ENCODE measurements at regions not wholly inside any gene's neighbourhood (a gene's known extent, or its start where the extent isn't known, plus 50 kb on each side); places are given as distances from the start of the nearest gene placed in this dataset.

DNA sequence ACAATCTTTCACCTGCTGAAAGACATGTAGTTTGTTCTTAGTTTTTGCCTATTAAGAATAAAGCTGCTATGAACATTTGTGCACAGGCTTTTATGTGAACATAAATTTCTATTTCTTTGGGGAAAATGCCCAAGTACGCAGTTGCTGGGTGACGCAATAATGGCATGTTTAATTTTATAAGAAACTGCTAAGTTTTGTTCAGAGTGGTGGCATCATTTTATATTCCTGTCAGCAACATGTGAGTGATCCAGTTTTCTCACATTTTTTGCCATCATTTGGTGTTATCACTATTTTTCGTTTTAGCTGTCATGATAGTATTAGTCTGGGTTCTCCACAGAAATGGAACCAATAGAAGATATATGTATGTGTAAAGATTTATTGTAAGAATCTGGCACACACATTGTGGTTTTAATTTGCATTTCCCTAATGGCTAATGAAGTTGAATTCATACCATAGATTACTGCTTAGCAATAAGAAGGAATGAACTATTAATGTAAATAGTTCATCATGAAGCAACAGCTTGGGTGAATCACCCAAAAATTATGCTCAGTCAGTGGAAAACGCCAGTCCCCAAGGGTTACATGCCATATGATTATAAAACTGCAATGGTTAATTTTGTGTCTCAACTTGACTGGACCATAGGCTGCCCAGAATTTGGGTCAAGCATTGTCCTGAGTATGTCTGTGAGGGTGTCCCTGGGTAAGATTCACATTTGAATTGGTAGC is 358.6 kb downstream of the MSX2 start:
- ATAC-seq (ENCODE audit: insufficient number of reproducible peaks, low FRiP score, low read depth) (no peak), DNase-seq (ENCODE audit: low spot score) (no peak)
- no peaks in the 10 kb centered on the region for H3K9me3 ChIP-seq
- H3K27ac ChIP-seq: no peak overlapping the region
- H3K4me3 ChIP-seq: no peak overlapping the region
- no peaks in the 10 kb centered on the region for H3K4me1 ChIP-seq (ENCODE audit: control insufficient read depth in 1 of 2, low read depth in 2 of 2)
- TF ChIP-seq, protein P1, sequence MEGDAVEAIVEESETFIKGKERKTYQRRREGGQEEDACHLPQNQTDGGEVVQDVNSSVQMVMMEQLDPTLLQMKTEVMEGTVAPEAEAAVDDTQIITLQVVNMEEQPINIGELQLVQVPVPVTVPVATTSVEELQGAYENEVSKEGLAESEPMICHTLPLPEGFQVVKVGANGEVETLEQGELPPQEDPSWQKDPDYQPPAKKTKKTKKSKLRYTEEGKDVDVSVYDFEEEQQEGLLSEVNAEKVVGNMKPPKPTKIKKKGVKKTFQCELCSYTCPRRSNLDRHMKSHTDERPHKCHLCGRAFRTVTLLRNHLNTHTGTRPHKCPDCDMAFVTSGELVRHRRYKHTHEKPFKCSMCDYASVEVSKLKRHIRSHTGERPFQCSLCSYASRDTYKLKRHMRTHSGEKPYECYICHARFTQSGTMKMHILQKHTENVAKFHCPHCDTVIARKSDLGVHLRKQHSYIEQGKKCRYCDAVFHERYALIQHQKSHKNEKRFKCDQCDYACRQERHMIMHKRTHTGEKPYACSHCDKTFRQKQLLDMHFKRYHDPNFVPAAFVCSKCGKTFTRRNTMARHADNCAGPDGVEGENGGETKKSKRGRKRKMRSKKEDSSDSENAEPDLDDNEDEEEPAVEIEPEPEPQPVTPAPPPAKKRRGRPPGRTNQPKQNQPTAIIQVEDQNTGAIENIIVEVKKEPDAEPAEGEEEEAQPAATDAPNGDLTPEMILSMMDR (IDR thresholded peaks at IDR 0.05): no peak
- H3K36me3 ChIP-seq: no peaks in the 10 kb centered on the region
- no peaks in the 10 kb centered on the region for H3K27me3 ChIP-seq (replicated peaks; ENCODE audit: insufficient read depth)

- H3K9me3 ChIP-seq: no peaks in the 10 kb centered on the region
- H3K27ac ChIP-seq: no peak overlapping the region
- no peaks in the 10 kb centered on the region for H3K27me3 ChIP-seq (replicated peaks; ENCODE audit: insufficient read depth)
- no peak overlapping the region for H3K4me3 ChIP-seq
- no peaks in the 10 kb centered on the region for H3K4me1 ChIP-seq (ENCODE audit: control insufficient read depth in 1 of 2, low read depth in 2 of 2)
- TF ChIP-seq, protein P1 (IDR thresholded peaks at IDR 0.05): no peak
- no peak for ATAC-seq (ENCODE audit: insufficient number of reproducible peaks, low FRiP score, low read depth)
- no peak for DNase-seq (ENCODE audit: low spot score)
- H3K36me3 ChIP-seq: no peaks in the 10 kb centered on the region
Measured at GRCh38 chr5:175082346-175082745, 358.0 kb downstream of the MSX2 start.

- Histone ChIP-seq H3K9me3 (no peaks in the 10 kb centered on the region), H3K27ac (no peak overlapping the region), H3K27me3 (replicated peaks; ENCODE audit: insufficient read depth) (no peaks in the 10 kb centered on the region), H3K4me3 (no peak overlapping the region), H3K4me1 (ENCODE audit: control insufficient read depth in 1 of 2, low read depth in 2 of 2) (peaks cover 0 to 13% of the 10 kb centered on the region in 2 donors), H3K36me3 (no peaks in the 10 kb centered on the region)
- TF ChIP-seq, protein P1 (IDR thresholded peaks at IDR 0.05): no peak
- DNase-seq (ENCODE audit: low spot score): no peak
- ATAC-seq (ENCODE audit: insufficient number of reproducible peaks, low FRiP score, low read depth): no peak
Measured at GRCh38 chr5:175079707-175080106, 355.3 kb downstream of the MSX2 start.

DNA sequence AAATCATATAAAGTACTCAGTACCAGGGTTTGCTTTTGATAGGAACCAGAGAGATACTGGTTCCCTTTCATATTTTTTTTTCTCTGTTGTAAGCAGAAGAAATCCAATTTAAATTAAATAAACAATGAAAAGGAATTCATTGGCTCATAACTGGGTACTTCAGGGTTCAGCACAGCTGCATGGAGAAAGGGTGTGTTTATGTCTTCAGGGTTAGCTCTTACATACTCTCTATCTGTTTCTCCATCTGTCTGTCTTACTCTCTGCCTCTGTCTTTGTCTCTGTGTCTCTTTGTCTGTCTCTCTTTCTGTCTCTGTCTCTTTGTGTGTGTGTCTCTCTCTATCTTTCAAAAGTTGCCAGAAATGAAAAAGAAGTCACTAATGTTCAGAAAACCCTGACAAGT is 345.9 kb downstream of the MSX2 start:
- TF ChIP-seq, protein P1 (IDR thresholded peaks at IDR 0.05): no peak
- peaks cover 7 to 16% of the 10 kb centered on the region in 2 donors for H3K4me1 ChIP-seq (ENCODE audit: control insufficient read depth in 1 of 2, low read depth in 2 of 2)
- H3K36me3 ChIP-seq: no peaks in the 10 kb centered on the region
- H3K4me3 ChIP-seq: no peak overlapping the region
- no peaks in the 10 kb centered on the region for H3K9me3 ChIP-seq
- no peak overlapping the region for H3K27ac ChIP-seq
- H3K27me3 ChIP-seq (replicated peaks; ENCODE audit: insufficient read depth): no peaks in the 10 kb centered on the region
- ATAC-seq (ENCODE audit: insufficient number of reproducible peaks, low FRiP score, low read depth): no peak
- no peak for DNase-seq (ENCODE audit: low spot score)

DNA sequence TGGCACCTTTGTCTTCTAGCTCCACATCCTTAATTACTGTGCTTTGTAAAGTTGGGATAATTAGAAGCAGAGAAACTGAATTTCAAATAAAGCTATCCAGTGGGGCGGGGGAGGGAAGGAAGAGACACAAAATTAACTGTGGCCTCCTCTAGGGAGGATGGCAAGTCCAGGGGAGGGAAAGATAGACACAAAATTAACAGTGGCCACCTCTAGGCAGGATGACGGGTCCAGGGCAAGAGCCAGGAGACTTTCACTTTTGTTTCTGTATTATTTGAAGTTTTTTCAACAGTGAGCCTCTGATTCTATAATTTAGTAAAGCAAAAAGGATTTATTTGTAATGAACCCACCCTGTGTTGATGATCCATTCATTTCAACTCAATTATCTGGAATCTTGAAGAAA is 335.9 kb downstream of the MSX2 start:
- peaks cover 2 to 17% of the 10 kb centered on the region in 2 donors for H3K4me1 ChIP-seq (ENCODE audit: control insufficient read depth in 1 of 2, low read depth in 2 of 2)
- no peak for DNase-seq (ENCODE audit: low spot score)
- no peaks in the 10 kb centered on the region for H3K9me3 ChIP-seq
- H3K27me3 ChIP-seq (replicated peaks; ENCODE audit: insufficient read depth): no peaks in the 10 kb centered on the region
- peak overlapping the region in 1 of 2 donors; percentile 64 for H3K27ac ChIP-seq
- TF ChIP-seq, protein P1 (IDR thresholded peaks at IDR 0.05): no peak
- H3K4me3 ChIP-seq: peak overlapping the region; percentile 65
- no peak for ATAC-seq (ENCODE audit: insufficient number of reproducible peaks, low FRiP score, low read depth)
- no peaks in the 10 kb centered on the region for H3K36me3 ChIP-seq

Data from thoracic aorta (tissue), 2 donors.